Progenitor cell of endocrine pancreas (in vitro differentiated cells): ENCODE measurements at regions not wholly inside any gene's neighbourhood (a gene's known extent, or its start where the extent isn't known, plus 50 kb on each side); places are given as distances from the start of the nearest gene placed in this dataset.

Experiments
- DNase-seq: peaks from one replicate; pipeline ENCODE4 v3.0.0; 2021; ENCODE audit warnings: low spot score; ENCODE audit not compliant: unreplicated experiment
- H3K27ac Mint-ChIP-seq: 2 replicates; pipeline ENCODE4 v1.8.0; 2021; ENCODE audit warnings: mild to moderate bottlenecking, moderate library complexity, mixed read lengths
- H3K27me3 Mint-ChIP-seq: 2 replicates; pipeline ENCODE4 v1.8.0; 2021; ENCODE audit warnings: mixed read lengths
- H3K36me3 Mint-ChIP-seq: 2 replicates; pipeline ENCODE4 v1.8.0; 2022; ENCODE audit warnings: mixed read lengths; ENCODE audit not compliant: insufficient read depth
- H3K4me1 Mint-ChIP-seq: 2 replicates; pipeline ENCODE4 v1.8.0; 2021; ENCODE audit warnings: low read depth, mixed read lengths
- H3K4me3 Mint-ChIP-seq: 2 replicates; pipeline ENCODE4 v1.8.0; 2021; ENCODE audit warnings: low read depth, mild to moderate bottlenecking, moderate library complexity, mixed read lengths
- H3K9me3 Mint-ChIP-seq: 2 replicates; pipeline ENCODE4 v1.8.0; 2021; ENCODE audit warnings: low read depth, mixed read lengths
- CTCF ChIP-seq: fragments of 200-600 bp; sonication (generic); IDR thresholded peaks from one replicate; pipeline ENCODE4 v1.5.0; 2021; ENCODE audit warnings: antibody characterized with exemption, mild to moderate bottlenecking; ENCODE audit not compliant: unreplicated experiment

- TF ChIP-seq CTCF, result no peak
- Mint-ChIP-seq H3K27me3 (no peaks in the 10 kb centered on the region), H3K4me1 (peaks cover 3% of the 10 kb centered on the region), H3K27ac (no peak overlapping the region), H3K4me3 (no peak overlapping the region), H3K9me3 (no peaks in the 10 kb centered on the region), H3K36me3 (no peaks in the 10 kb centered on the region)
- no peak for DNase-seq
Measured at GRCh38 chr6:18335948-18336347, 51.2 kb upstream of the RNF144B start.

- Mint-ChIP-seq H3K4me3 (no peak overlapping the region), H3K27ac (no peak overlapping the region), H3K9me3 (no peaks in the 10 kb centered on the region), H3K27me3 (no peaks in the 10 kb centered on the region), H3K4me1 (peaks cover 3% of the 10 kb centered on the region), H3K36me3 (no peaks in the 10 kb centered on the region)
- DNase-seq, result no peak
- no peak for TF ChIP-seq CTCF
Measured at GRCh38 chr6:18334251-18334650, 52.9 kb upstream of the RNF144B start.

- no peak for TF ChIP-seq CTCF
- peaks cover 3% of the 10 kb centered on the region for H3K27me3 Mint-ChIP-seq
- DNase-seq, result no peak
- no peaks in the 10 kb centered on the region for H3K9me3 Mint-ChIP-seq
- no peaks in the 10 kb centered on the region for H3K4me1 Mint-ChIP-seq
- H3K27ac Mint-ChIP-seq, result no peak overlapping the region
- no peak overlapping the region for H3K4me3 Mint-ChIP-seq
- H3K36me3 Mint-ChIP-seq, result no peaks in the 10 kb centered on the region
Measured at GRCh38 chr6:18330548-18331081, 56.5 kb upstream of the RNF144B start.

GRCh38 chr6:18329776-18330175, 57.4 kb upstream of the RNF144B start:
- H3K27me3 Mint-ChIP-seq, result peaks cover 3% of the 10 kb centered on the region
- no peak overlapping the region for H3K27ac Mint-ChIP-seq
- no peak overlapping the region for H3K4me3 Mint-ChIP-seq
- no peak for TF ChIP-seq CTCF
- no peaks in the 10 kb centered on the region for H3K36me3 Mint-ChIP-seq
- H3K4me1 Mint-ChIP-seq, result no peaks in the 10 kb centered on the region
- no peak for DNase-seq
- no peaks in the 10 kb centered on the region for H3K9me3 Mint-ChIP-seq

- no peak for DNase-seq
- no peak overlapping the region for H3K4me3 Mint-ChIP-seq
- peaks cover 3% of the 10 kb centered on the region for H3K27me3 Mint-ChIP-seq
- H3K9me3 Mint-ChIP-seq, result no peaks in the 10 kb centered on the region
- TF ChIP-seq CTCF, result no peak
- no peak overlapping the region for H3K27ac Mint-ChIP-seq
- H3K4me1 Mint-ChIP-seq, result no peaks in the 10 kb centered on the region
- H3K36me3 Mint-ChIP-seq, result no peaks in the 10 kb centered on the region
Measured at GRCh38 chr6:18328540-18328939, 58.6 kb upstream of the RNF144B start.
